ENCODE measurements at regions not wholly inside any gene's neighbourhood (a gene's known extent, or its start where the extent isn't known, plus 50 kb on each side); places are given as distances from the start of the nearest gene placed in this dataset.

GRCh38 chr14:60585676-60586075 lies 63.6 kb downstream of the SIX1 start:
- no peak for DNase-seq (ENCODE audit: extremely low spot score)
- ChIA-PET CTCF (no interaction called here), POLR2A (no interaction called here)
- TF ChIP-seq PKNOX1 (IDR thresholded peaks at IDR 0.05) (no peak), HDGF (IDR thresholded peaks at IDR 0.05; ENCODE audit: borderline replicate concordance) (no peak), ARNT (IDR thresholded peaks at IDR 0.05) (no peak), SP1 (IDR thresholded peaks at IDR 0.05) (no peak), FOXA1 (IDR thresholded peaks at IDR 0.05) (no peak), FOXM1 (IDR thresholded peaks at IDR 0.05; ENCODE audit: borderline replicate concordance) (no peak), ELF4 (IDR thresholded peaks at IDR 0.05) (no peak), BHLHE40 (IDR thresholded peaks at IDR 0.05; ENCODE audit: borderline replicate concordance) (no peak), CTBP1 (IDR thresholded peaks at IDR 0.05; ENCODE audit: borderline replicate concordance) (no peak), L3MBTL2 (conservative IDR thresholded peaks at IDR 0.05) (no peak), ZNF384 (IDR thresholded peaks at IDR 0.05) (no peak), FOXK2 (IDR thresholded peaks at IDR 0.05) (no peak), TARDBP (IDR thresholded peaks at IDR 0.05) (no peak), SUZ12 (IDR thresholded peaks at IDR 0.05) (no peak), NFRKB (IDR thresholded peaks at IDR 0.05) (no peak)

- POLR2A ChIA-PET = no interaction called here
Measured at GRCh38 chr14:60589442-60589841, 59.8 kb downstream of the SIX1 start.

GRCh38 chr14:60590991-60591414 lies 58.3 kb downstream of the SIX1 start:
- ChIA-PET CTCF (no interaction called here), POLR2A (no interaction called here)
- no peak for DNase-seq (ENCODE audit: extremely low spot score)
- no peak for TF ChIP-seq CTBP1 (IDR thresholded peaks at IDR 0.05; ENCODE audit: borderline replicate concordance)
- TF ChIP-seq BHLHE40 (IDR thresholded peaks at IDR 0.05; ENCODE audit: borderline replicate concordance) = no peak
- no peak for TF ChIP-seq ZNF384 (IDR thresholded peaks at IDR 0.05)
- TF ChIP-seq ARNT (IDR thresholded peaks at IDR 0.05) = no peak
- TF ChIP-seq L3MBTL2 (conservative IDR thresholded peaks at IDR 0.05) = no peak
- TF ChIP-seq NFRKB (IDR thresholded peaks at IDR 0.05) = no peak
- TF ChIP-seq TARDBP (IDR thresholded peaks at IDR 0.05) = no peak
- no peak for TF ChIP-seq LEF1 (IDR thresholded peaks at IDR 0.05; ENCODE audit: borderline replicate concordance)
- TF ChIP-seq SP1 (IDR thresholded peaks at IDR 0.05) = no peak
- TF ChIP-seq FOXA1 (IDR thresholded peaks at IDR 0.05) = no peak
- TF ChIP-seq FOXM1 (IDR thresholded peaks at IDR 0.05; ENCODE audit: borderline replicate concordance) = no peak
- TF ChIP-seq PKNOX1 (IDR thresholded peaks at IDR 0.05) = no peak
- no peak for TF ChIP-seq FOXK2 (IDR thresholded peaks at IDR 0.05)
- TF ChIP-seq ELF4 (IDR thresholded peaks at IDR 0.05) = no peak
- TF ChIP-seq SUZ12 (IDR thresholded peaks at IDR 0.05) = no peak
- no peak for TF ChIP-seq HDGF (IDR thresholded peaks at IDR 0.05; ENCODE audit: borderline replicate concordance)

More at GRCh38 chr14:60589442-60589841, 59.8 kb downstream of the SIX1 start:
- TF ChIP-seq PKNOX1 (IDR thresholded peaks at IDR 0.05) (no peak), FOXA1 (IDR thresholded peaks at IDR 0.05) (no peak), CTBP1 (IDR thresholded peaks at IDR 0.05; ENCODE audit: borderline replicate concordance) (no peak), SP1 (IDR thresholded peaks at IDR 0.05) (no peak), FOXK2 (IDR thresholded peaks at IDR 0.05) (no peak), ARNT (IDR thresholded peaks at IDR 0.05) (no peak), L3MBTL2 (conservative IDR thresholded peaks at IDR 0.05) (no peak), HDGF (IDR thresholded peaks at IDR 0.05; ENCODE audit: borderline replicate concordance) (no peak), BHLHE40 (IDR thresholded peaks at IDR 0.05; ENCODE audit: borderline replicate concordance) (no peak), FOXM1 (IDR thresholded peaks at IDR 0.05; ENCODE audit: borderline replicate concordance) (no peak), ELF4 (IDR thresholded peaks at IDR 0.05) (no peak), LEF1 (IDR thresholded peaks at IDR 0.05; ENCODE audit: borderline replicate concordance) (no peak), SUZ12 (IDR thresholded peaks at IDR 0.05) (no peak)
- no peak for DNase-seq (ENCODE audit: extremely low spot score)
- CTCF ChIA-PET = no interaction called here
